ENCODE measurements at regions not wholly inside any gene's neighbourhood (a gene's known extent, or its start where the extent isn't known, plus 50 kb on each side); places are given as distances from the start of the nearest gene placed in this dataset.

GRCh38 chr4:27577951-27578350 lies 717.3 kb downstream of the STIM2 start:
- TF ChIP-seq CTCF (IDR thresholded peaks at IDR 0.05; ENCODE audit: insufficient read depth, low read length, missing control alignments): no peak
- no peak for DNase-seq (ENCODE audit: low read depth, low spot score)
- ChIA-PET CTCF (no interaction called here), POLR2A (no interaction called here)
- H3K4me3 ChIP-seq (ENCODE audit: low read depth, low read length): no peak overlapping the region

GRCh38 chr4:27592738-27593137 lies 732.1 kb downstream of the STIM2 start:
- DNase-seq (ENCODE audit: low read depth, low spot score): no peak
- CTCF ChIA-PET: no interaction called here
- no peak for TF ChIP-seq CTCF (IDR thresholded peaks at IDR 0.05; ENCODE audit: insufficient read depth, low read length, missing control alignments)
- H3K4me3 ChIP-seq (ENCODE audit: low read depth, low read length): no peak overlapping the region
- POLR2A ChIA-PET: no interaction called here

- H3K4me3 ChIP-seq (ENCODE audit: low read depth, low read length): no peak overlapping the region
- ChIA-PET POLR2A (no interaction called here), CTCF (no interaction called here)
- DNase-seq (ENCODE audit: low read depth, low spot score): no peak
- TF ChIP-seq CTCF (IDR thresholded peaks at IDR 0.05; ENCODE audit: insufficient read depth, low read length, missing control alignments): no peak
These were observed 734.3 kb downstream of the STIM2 start for GRCh38 chr4:27594922-27595321.

- no peak for TF ChIP-seq CTCF (IDR thresholded peaks at IDR 0.05; ENCODE audit: insufficient read depth, low read length, missing control alignments)
- ChIA-PET CTCF (no interaction called here), POLR2A (no interaction called here)
- no peak for DNase-seq (ENCODE audit: low read depth, low spot score)
- H3K4me3 ChIP-seq (ENCODE audit: low read depth, low read length): no peak overlapping the region
These were observed 735.1 kb downstream of the STIM2 start for GRCh38 chr4:27595571-27596360.

- no peak overlapping the region for H3K4me3 ChIP-seq (ENCODE audit: low read depth, low read length)
- DNase-seq (ENCODE audit: low read depth, low spot score): no peak
- CTCF ChIA-PET: no interaction called here
- POLR2A ChIA-PET: no interaction called here
- TF ChIP-seq CTCF (IDR thresholded peaks at IDR 0.05; ENCODE audit: insufficient read depth, low read length, missing control alignments): no peak
These were observed 741.5 kb downstream of the STIM2 start for GRCh38 chr4:27602172-27602571.

- POLR2A ChIA-PET: no interaction called here
- no peak for TF ChIP-seq CTCF (IDR thresholded peaks at IDR 0.05; ENCODE audit: insufficient read depth, low read length, missing control alignments)
- H3K4me3 ChIP-seq (ENCODE audit: low read depth, low read length): no peak overlapping the region
- no peak for DNase-seq (ENCODE audit: low read depth, low spot score)
- CTCF ChIA-PET: no interaction called here
These were observed 744.1 kb downstream of the STIM2 start for GRCh38 chr4:27604692-27605091.
